MCF 10A (cell line): ENCODE measurements at regions not wholly inside any gene's neighbourhood (a gene's known extent, or its start where the extent isn't known, plus 50 kb on each side); places are given as distances from the start of the nearest gene placed in this dataset.
"Not testable (repeated sequence)": the region's sequence is repeated elsewhere in the genome, so short reads cannot be mapped to it uniquely, and the experiment has no call there.

ENCODE experiments used
- BruUV-seq: library from RNA; stranded (reverse); fragments of 400-500 nt; replicated peaks from 2 replicates; lab custom pipeline; 2021; lab: Mats Ljungman, UMichigan
- CTCF ChIA-PET: fragments of 300-600 bp; sonication (Branson Sonifier 250); formaldehyde crosslinking; extraction: SDS; loops from one replicate; lab custom pipeline; 2021; ENCODE audit warnings: antibody characterized with exemption, inconsistent platforms; lab: Yijun Ruan, JAX
- POLR2A ChIA-PET: fragments of 300-600, 350-650 bp; sonication (Branson Sonifier 250); formaldehyde crosslinking; extraction: SDS; loops from one replicate; lab custom pipeline; 2020; ENCODE audit warnings: antibody characterized with exemption, inconsistent platforms; lab: Yijun Ruan, JAX
- DNase-seq: peaks from one replicate; pipeline ENCODE4 v3.0.0-alpha.2; 2018; ENCODE audit not compliant: unreplicated experiment
- H3K27ac Mint-ChIP-seq: one replicate; pipeline ENCODE4 v1.8.0; 2022; ENCODE audit warnings: mild to moderate bottlenecking, low read depth, mixed read lengths; ENCODE audit not compliant: unreplicated experiment
- H3K27me3 Mint-ChIP-seq: one replicate; pipeline ENCODE4 v1.8.0; 2022; ENCODE audit warnings: mixed read lengths; ENCODE audit not compliant: insufficient read depth, unreplicated experiment
- H3K36me3 Mint-ChIP-seq: one replicate; pipeline ENCODE4 v1.8.0; 2022; ENCODE audit warnings: mild to moderate bottlenecking, moderate library complexity, mixed read lengths; ENCODE audit not compliant: insufficient read depth, unreplicated experiment
- H3K4me1 Mint-ChIP-seq: one replicate; pipeline ENCODE4 v1.8.0; 2022; ENCODE audit warnings: mixed read lengths; ENCODE audit not compliant: insufficient read depth, unreplicated experiment
- H3K4me3 Mint-ChIP-seq: one replicate; pipeline ENCODE4 v1.8.0; 2022; ENCODE audit warnings: mild to moderate bottlenecking, moderate library complexity, mixed read lengths; ENCODE audit not compliant: unreplicated experiment
- H3K9me3 Mint-ChIP-seq: one replicate; pipeline ENCODE4 v1.8.0; 2022; ENCODE audit warnings: mixed read lengths; ENCODE audit not compliant: unreplicated experiment
- CTCF ChIP-seq: fragments of 200-600 bp; IDR thresholded peaks from one replicate; pipeline ENCODE4 v1.8.0; 2022; ENCODE audit warnings: antibody characterized with exemption, mild to moderate bottlenecking; ENCODE audit not compliant: unreplicated experiment
- intact Hi-C: fragments of 100-400 bp; cut with micrococcal nuclease; formaldehyde crosslinking; loops from 2 replicates; pipeline ENCODE4 v1.14.1; 2022

GRCh38 chr1:93756657-93757056 is 75.0 kb upstream of the BCAR3 start:
- CTCF ChIA-PET: interaction anchor here (0.5 to 1.4 kb wide), 3 partner anchors 10 to 308 kb away, joined by 3 to 4 read pairs (median 3); no protein-coding TSS in a partner anchor

GRCh38 chr1:93755251-93755715 is 73.6 kb upstream of the BCAR3 start:
- Mint-ChIP-seq H3K27ac (peak overlapping the region; percentile 79), H3K36me3 (peaks cover 32% of the 10 kb centered on the region), H3K4me1 (peaks cover 75% of the 10 kb centered on the region)
- CTCF ChIA-PET: interaction anchor here (0.6 to 2.3 kb wide), 8 partner anchors 11 to 95 kb away, joined by 3 to 7 read pairs (median 4); partner anchors contain the start of gene BCAR3
- intact Hi-C loops: loop anchor here (2.0 to 10.0 kb wide), 2 partner anchors 24 to 60 kb away; no protein-coding TSS in a partner anchor
- POLR2A ChIA-PET: interaction anchor here (0.7 to 9.3 kb wide), 15 partner anchors 10 to 84 kb away, joined by 3 to 113 read pairs (median 6); partner anchors contain the start of gene BCAR3
- not testable (repeated sequence) for H3K27me3 Mint-ChIP-seq, H3K9me3 Mint-ChIP-seq, DNase-seq, H3K4me3 Mint-ChIP-seq, BruUV-seq

More at GRCh38 chr1:93756657-93757056, 75.0 kb upstream of the BCAR3 start:
- peak; percentile 75 for DNase-seq
- Mint-ChIP-seq H3K27ac (peak overlapping the region; percentile 79), H3K9me3 (no peaks in the 10 kb centered on the region), H3K4me3 (no peak overlapping the region), H3K27me3 (no peaks in the 10 kb centered on the region), H3K36me3 (peaks cover 28% of the 10 kb centered on the region), H3K4me1 (peaks cover 79% of the 10 kb centered on the region)
- TF ChIP-seq CTCF: no peak
- POLR2A ChIA-PET: interaction anchor here (0.5 to 9.3 kb wide), 5 partner anchors 10 to 85 kb away, joined by 3 to 113 read pairs (median 4); no protein-coding TSS in a partner anchor
- intact Hi-C loops: loop anchor here (10.0 kb wide), 1 partner anchor 58 kb away; no protein-coding TSS in a partner anchor
- BruUV-seq: no TSS peak

- intact Hi-C loops: loop anchor here (2.0 to 10.0 kb wide), 2 partner anchors 25 to 61 kb away; no protein-coding TSS in a partner anchor
- Mint-ChIP-seq H3K27ac (peak overlapping the region; percentile 23), H3K4me1 (peaks cover 70% of the 10 kb centered on the region), H3K4me3 (peak overlapping the region; percentile 6), H3K36me3 (peaks cover 20% of the 10 kb centered on the region), H3K27me3 (no peaks in the 10 kb centered on the region), H3K9me3 (no peaks in the 10 kb centered on the region)
- CTCF ChIA-PET: interaction anchor here (0.6 to 2.3 kb wide), 9 partner anchors 18 to 94 kb away, joined by 3 to 7 read pairs (median 3); partner anchors contain the start of gene BCAR3
- DNase-seq: peak; percentile 70
- POLR2A ChIA-PET: interaction anchor here (0.7 to 9.3 kb wide), 16 partner anchors 9 to 964 kb away, joined by 3 to 113 read pairs (median 6); partner anchors contain the start of gene BCAR3
- TF ChIP-seq CTCF: no peak
- BruUV-seq: no TSS peak
Measured at GRCh38 chr1:93753791-93754763, 72.4 kb upstream of the BCAR3 start.

- Mint-ChIP-seq H3K27me3 (no peaks in the 10 kb centered on the region), H3K9me3 (peaks cover 12% of the 10 kb centered on the region), H3K27ac (peak overlapping the region; percentile 71), H3K4me1 (peaks cover 55% of the 10 kb centered on the region), H3K36me3 (peaks cover 23% of the 10 kb centered on the region), H3K4me3 (no peak overlapping the region)
- DNase-seq: no peak
- intact Hi-C loops: loop anchor here (10.0 kb wide), 1 partner anchor 63 kb away; no protein-coding TSS in a partner anchor
- BruUV-seq: no TSS peak
- no peak for TF ChIP-seq CTCF
- POLR2A ChIA-PET: interaction anchor here (0.6 to 2.2 kb wide), 8 partner anchors 12 to 90 kb away, joined by 3 to 8 read pairs (median 4); no protein-coding TSS in a partner anchor
- CTCF ChIA-PET: interaction anchor here (1.1 to 3.7 kb wide), 5 partner anchors 10 to 80 kb away, joined by 3 to 20 read pairs (median 4); no protein-coding TSS in a partner anchor
Measured at GRCh38 chr1:93751377-93752250, 70.0 kb upstream of the BCAR3 start.
